GM12878 (cell line): ENCODE measurements at regions not wholly inside any gene's neighbourhood (a gene's known extent, or its start where the extent isn't known, plus 50 kb on each side); places are given as distances from the start of the nearest gene placed in this dataset.

ENCODE experiments used
- ATAC-seq: fragments of 200-7000 bp; cut with Tn5 transposase; 3 replicates; pipeline ENCODE4 v1.9.1; 2020; ENCODE audit warnings: mild to moderate bottlenecking, moderate library complexity
- BruUV-seq: library from RNA; stranded (reverse); fragments of 400-500 nt; replicated peaks from 2 replicates; lab custom pipeline; 2021; lab: Mats Ljungman, UMichigan
- CTCF ChIA-PET: fragments of 300-600 bp; sonication (Branson Sonifier 250); formaldehyde crosslinking; extraction: SDS; loops from one replicate; lab custom pipeline; 2021; ENCODE audit warnings: inconsistent platforms; lab: Yijun Ruan, JAX
- POLR2A ChIA-PET: fragments of 350-600 bp; formaldehyde crosslinking; extraction: SDS; loops from one replicate; lab custom pipeline; 2021; ENCODE audit warnings: inconsistent platforms; lab: Charles Lee
- RAD21 ChIA-PET: fragments of 300-600 bp; sonication (Branson Sonifier 250); formaldehyde crosslinking; loops from one replicate; lab custom pipeline; 2023; ENCODE audit warnings: antibody characterized with exemption; ENCODE audit not compliant: unreplicated experiment; lab: Charles Lee
- SMC1A ChIA-PET: fragments of 300-600 bp; sonication (Branson Sonifier 250); formaldehyde crosslinking; loops from one replicate; lab custom pipeline; 2023; ENCODE audit not compliant: unreplicated experiment, uncharacterized antibody; lab: Charles Lee
- DNase-seq: peaks from one replicate; pipeline ENCODE4 v3.0.0-alpha.2; 2011; ENCODE audit warnings: low read depth, low spot score
- FAIRE-seq: peaks from 3 replicates; lab custom pipeline; 2011; peaks lifted over from hg19 to GRCh38; lab: Jason Lieb, UNC
- H2AFZ ChIP-seq: 2 replicates; pipeline ENCODE4 v1.6.0; 2011; ENCODE audit warnings: low read depth, low read length, control low read depth; ENCODE audit not compliant: control insufficient read depth
- H3K27ac ChIP-seq: 2 replicates; pipeline ENCODE4 v1.5.1; 2011; ENCODE audit warnings: control low read depth; ENCODE audit not compliant: control insufficient read depth, insufficient read depth
- H3K27me3 ChIP-seq, 2 experiments: replicated peaks in 1 of 2; 2 replicates each; pipeline versions ENCODE4 v1.6.0 to v1.6.1; 2011; ENCODE audit warnings: low read length in 1 of 2; ENCODE audit not compliant: control insufficient read depth in 2 of 2, insufficient read depth in 2 of 2
- H3K36me3 ChIP-seq, 2 experiments: 2 replicates each; pipeline ENCODE4 v1.5.1; 2011; ENCODE audit warnings: low read length in 1 of 2; ENCODE audit not compliant: control insufficient read depth in 2 of 2, insufficient read depth in 2 of 2
- H3K4me1 ChIP-seq: 2 replicates; pipeline ENCODE4 v1.6.1; 2011; ENCODE audit warnings: mild to moderate bottlenecking, low read length, moderate library complexity, mixed read lengths; ENCODE audit not compliant: control insufficient read depth, insufficient read depth
- H3K4me2 ChIP-seq: 2 replicates; pipeline ENCODE4 v1.6.0; 2011; ENCODE audit warnings: control low read depth; ENCODE audit not compliant: control insufficient read depth, insufficient read depth
- H3K4me3 ChIP-seq: fragments of 200-600 bp; sonication (generic); 2 replicates; pipeline ENCODE4 v1.5.1; 2016
- H3K79me2 ChIP-seq: 2 replicates; pipeline ENCODE4 v1.6.0; 2011; ENCODE audit warnings: low read length; ENCODE audit not compliant: control insufficient read depth, insufficient read depth
- H3K9ac ChIP-seq: 2 replicates; pipeline ENCODE4 v1.8.0; 2011; ENCODE audit warnings: low read length, control low read depth, mixed read lengths; ENCODE audit not compliant: control insufficient read depth, insufficient read depth
- H3K9me3 ChIP-seq: replicated peaks from 3 replicates; pipeline ENCODE4 v1.5.1; 2011; ENCODE audit warnings: mild to moderate bottlenecking, low read length; ENCODE audit not compliant: control insufficient read depth, insufficient read depth
- H4K20me1 ChIP-seq: 2 replicates; pipeline ENCODE4 v1.6.0; 2011; ENCODE audit not compliant: control insufficient read depth, insufficient read depth
- ATF7 ChIP-seq: fragments of 450-650 bp; IDR thresholded peaks from 2 replicates; pipeline ENCODE4 v1.6.1; 2016; ENCODE audit warnings: low read depth, mild to moderate bottlenecking
- CBX3 ChIP-seq: fragments of 200-600 bp; sonication (generic); IDR thresholded peaks from 2 replicates; pipeline ENCODE4 v1.6.1; 2016; ENCODE audit warnings: low read depth, borderline replicate concordance
- CREB1 ChIP-seq: IDR thresholded peaks from 2 replicates; pipeline ENCODE4 v1.6.1; 2012; ENCODE audit warnings: low read depth, mild to moderate bottlenecking, inconsistent platforms
- CTCF ChIP-seq, 3 experiments: IDR thresholded peaks in 2 of 3; conservative IDR thresholded peaks in 1 of 3; 2 replicates each; pipeline ENCODE4 v1.5.1; 2011; ENCODE audit warnings: low read depth in 3 of 3, low read length in 3 of 3, mild to moderate bottlenecking in 3 of 3, control low read depth in 2 of 3, moderate library complexity in 2 of 3, inconsistent platforms in 1 of 3, mixed read lengths in 1 of 3; ENCODE audit not compliant: control insufficient read depth in 2 of 3, insufficient read depth in 1 of 3; ENCODE audit errors: extremely low read depth in 1 of 3
- NFIC ChIP-seq: IDR thresholded peaks from 2 replicates; pipeline ENCODE4 v1.6.1; 2012; ENCODE audit warnings: low read depth, mild to moderate bottlenecking, inconsistent platforms, low read length, moderate library complexity
- NR2C1 ChIP-seq: fragments of 450-650 bp; IDR thresholded peaks from 2 replicates; pipeline ENCODE4 v1.6.1; 2017; ENCODE audit warnings: antibody characterized with exemption, mild to moderate bottlenecking, moderate library complexity
- RELA ChIP-seq: fragments of 450-650 bp; IDR thresholded peaks from 2 replicates; pipeline ENCODE4 v1.8.0; 2014; ENCODE audit warnings: borderline replicate concordance; ENCODE audit not compliant: partially characterized antibody
- SKIL ChIP-seq: fragments of 450-650 bp; IDR thresholded peaks from 2 replicates; pipeline ENCODE4 v1.6.1; 2017; ENCODE audit warnings: mild to moderate bottlenecking, low read depth, inconsistent platforms; ENCODE audit not compliant: poor library complexity, severe bottlenecking
- SMAD1 ChIP-seq: fragments of 450-650 bp; IDR thresholded peaks from 2 replicates; pipeline ENCODE4 v1.6.1; 2018; ENCODE audit warnings: mild to moderate bottlenecking, low read depth; ENCODE audit not compliant: partially characterized antibody
- SMAD5 ChIP-seq: IDR thresholded peaks from 2 replicates; pipeline ENCODE4 v1.6.1; 2016; ENCODE audit warnings: antibody characterized with exemption, low read depth
- SMARCA5 ChIP-seq: fragments of 450-650 bp; IDR thresholded peaks from 2 replicates; pipeline ENCODE4 v1.6.1; 2017; ENCODE audit warnings: mild to moderate bottlenecking
- SPI1 ChIP-seq: IDR thresholded peaks from 2 replicates; pipeline ENCODE4 v1.6.1; 2011; ENCODE audit warnings: low read depth, mild to moderate bottlenecking, low read length, moderate library complexity, borderline replicate concordance; ENCODE audit not compliant: insufficient read depth
- SUZ12 ChIP-seq: fragments of 200-600 bp; sonication (generic); IDR thresholded peaks from one replicate; pipeline ENCODE4 v1.6.1; 2018; ENCODE audit warnings: antibody characterized with exemption, mild to moderate bottlenecking; ENCODE audit not compliant: unreplicated experiment
- ZBTB11 ChIP-seq: fragments of 450-650 bp; formaldehyde crosslinking; IDR thresholded peaks from 2 replicates; pipeline ENCODE4 v1.5.0; 2022; ENCODE audit warnings: mild to moderate bottlenecking, missing genetic modification characterization
- ZNF217 ChIP-seq: fragments of 450-650 bp; IDR thresholded peaks from 2 replicates; pipeline ENCODE4 v1.6.1; 2017; ENCODE audit warnings: antibody characterized with exemption, mild to moderate bottlenecking
- WGBS: methylation state at CpG from one replicate; pipeline ENCODE4 v1.1.6; 2016; ENCODE audit warnings: low lambda C conversion rate; ENCODE audit not compliant: insufficient replicate concordance, insufficient coverage; ENCODE audit errors: missing lambda C conversion rate; 5-methylcytosine and 5-hydroxymethylcytosine counted together
- in situ Hi-C: fragments of 300-500 bp; cut with MboI; formaldehyde crosslinking; loops from 9 replicates; pipeline ENCODE4 v1.14.3; 2018; ENCODE audit warnings: mixed read lengths
- intact Hi-C: fragments of 100-400 bp; cut with micrococcal nuclease; formaldehyde crosslinking; loops from one replicate; pipeline ENCODE4 v1.14.2; 2022; ENCODE audit not compliant: unreplicated experiment

GRCh38 chr6:141210901-141211300 is 921.8 kb upstream of the GJE1 start:
- FAIRE-seq (no peak), ATAC-seq (no peak), DNase-seq (no peak)
- 0% methylated on average over 1 of the region's 1 CpG for WGBS
- Histone ChIP-seq H3K4me1 (no peaks in the 10 kb centered on the region), H3K79me2 (no peaks in the 10 kb centered on the region), H3K36me3 (no peaks in the 10 kb centered on the region), H3K27me3 (no peaks in the 10 kb centered on the region), H3K4me2 (no peak overlapping the region), H4K20me1 (no peaks in the 10 kb centered on the region), H3K9me3 (no peaks in the 10 kb centered on the region), H2AFZ (no peak overlapping the region), H3K27ac (no peak overlapping the region), H3K4me3 (no peak overlapping the region), H3K9ac (no peak overlapping the region)
- in situ Hi-C loops = no loop called here
- CTCF ChIA-PET = no interaction called here
- RAD21 ChIA-PET = no interaction called here
- POLR2A ChIA-PET = no interaction called here
- SMC1A ChIA-PET = interaction anchor here (0.6 kb wide), 1 partner anchor 1047 kb away, joined by 3 read pairs; no protein-coding TSS in a partner anchor
- intact Hi-C loops = no loop called here
- BruUV-seq = no TSS peak
- TF ChIP-seq CTCF (IDR thresholded peaks at IDR 0.05 in 2 of 3, conservative IDR thresholded peaks at IDR 0.05 in 1 of 3; ENCODE audit: control insufficient read depth in 2 of 3, extremely low read depth in 1 of 3, insufficient read depth in 1 of 3, low read depth in 3 of 3, low read length in 3 of 3) (no peak), ZBTB11 (no peak), CREB1 (no peak), ATF7 (no peak), ZNF217 (no peak), SMAD1 (no peak), CBX3 (no peak), SUZ12 (no peak), RELA (no peak), NFIC (no peak), SMAD5 (no peak), NR2C1 (no peak), SKIL (no peak), SMARCA5 (no peak), SPI1 (no peak)
